ENCODE measurements at regions not wholly inside any gene's neighbourhood (a gene's known extent, or its start where the extent isn't known, plus 50 kb on each side); places are given as distances from the start of the nearest gene placed in this dataset.

- TF ChIP-seq ELF4 (IDR thresholded peaks at IDR 0.05) (no peak), CTBP1 (IDR thresholded peaks at IDR 0.05; ENCODE audit: borderline replicate concordance) (no peak), FOXA1 (IDR thresholded peaks at IDR 0.05) (no peak), NFRKB (IDR thresholded peaks at IDR 0.05) (no peak), ARNT (IDR thresholded peaks at IDR 0.05) (no peak), SP1 (IDR thresholded peaks at IDR 0.05) (no peak), HDGF (IDR thresholded peaks at IDR 0.05; ENCODE audit: borderline replicate concordance) (no peak), TARDBP (IDR thresholded peaks at IDR 0.05) (no peak), L3MBTL2 (conservative IDR thresholded peaks at IDR 0.05) (no peak), SUZ12 (IDR thresholded peaks at IDR 0.05) (no peak), ZNF384 (IDR thresholded peaks at IDR 0.05) (no peak), FOXM1 (IDR thresholded peaks at IDR 0.05; ENCODE audit: borderline replicate concordance) (no peak), LEF1 (IDR thresholded peaks at IDR 0.05; ENCODE audit: borderline replicate concordance) (no peak)
- TF ChIP-seq, protein P1, sequence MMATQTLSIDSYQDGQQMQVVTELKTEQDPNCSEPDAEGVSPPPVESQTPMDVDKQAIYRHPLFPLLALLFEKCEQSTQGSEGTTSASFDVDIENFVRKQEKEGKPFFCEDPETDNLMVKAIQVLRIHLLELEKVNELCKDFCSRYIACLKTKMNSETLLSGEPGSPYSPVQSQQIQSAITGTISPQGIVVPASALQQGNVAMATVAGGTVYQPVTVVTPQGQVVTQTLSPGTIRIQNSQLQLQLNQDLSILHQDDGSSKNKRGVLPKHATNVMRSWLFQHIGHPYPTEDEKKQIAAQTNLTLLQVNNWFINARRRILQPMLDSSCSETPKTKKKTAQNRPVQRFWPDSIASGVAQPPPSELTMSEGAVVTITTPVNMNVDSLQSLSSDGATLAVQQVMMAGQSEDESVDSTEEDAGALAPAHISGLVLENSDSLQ (IDR thresholded peaks at IDR 0.05), result no peak
Measured at GRCh38 chr11:112864672-112865071, 96.5 kb upstream of the NCAM1 start.
